Mammary epithelial cell (primary cell): ENCODE measurements at regions not wholly inside any gene's neighbourhood (a gene's known extent, or its start where the extent isn't known, plus 50 kb on each side); places are given as distances from the start of the nearest gene placed in this dataset.

Experiments used
- EZH2 ChIP-seq: IDR thresholded peaks from 2 replicates; pipeline ENCODE4 v1.6.1; 2012; ENCODE audit warnings: low read length, inconsistent platforms, borderline replicate concordance
- TF ChIP-seq, protein P1 (sequence below), 2 donors: IDR thresholded peaks in 1 of 2; conservative IDR thresholded peaks in 1 of 2; 2 replicates each; pipeline ENCODE4 v1.5.1; 2011 to 2012; ENCODE audit warnings: inconsistent platforms in 2 of 2, low read length in 2 of 2, mild to moderate bottlenecking in 2 of 2, control low read depth in 1 of 2, low read depth in 1 of 2; ENCODE audit not compliant: insufficient read depth in 1 of 2; ENCODE audit errors: extremely low read depth in 1 of 2

DNA sequence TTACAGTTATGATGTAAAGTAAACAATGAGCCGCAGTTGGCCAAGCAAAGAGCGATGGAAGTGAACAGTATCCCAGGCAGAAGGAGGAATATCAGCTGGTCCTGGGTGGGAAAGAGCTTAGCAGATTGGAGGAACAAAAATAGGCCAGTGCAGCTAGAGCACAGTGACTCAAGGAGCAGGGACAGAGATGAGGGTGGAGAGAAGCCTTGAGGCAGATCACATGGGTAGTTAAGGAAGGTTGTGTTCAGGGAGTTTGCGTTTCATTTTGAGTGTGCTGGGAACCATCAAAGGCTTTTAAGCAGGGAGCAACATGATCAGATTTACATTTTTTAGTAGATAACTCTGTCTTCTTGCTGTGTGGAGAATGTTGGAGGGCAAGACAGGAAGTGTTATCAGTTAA, 113.6 kb downstream of the OAT start:
- TF ChIP-seq, protein P1, sequence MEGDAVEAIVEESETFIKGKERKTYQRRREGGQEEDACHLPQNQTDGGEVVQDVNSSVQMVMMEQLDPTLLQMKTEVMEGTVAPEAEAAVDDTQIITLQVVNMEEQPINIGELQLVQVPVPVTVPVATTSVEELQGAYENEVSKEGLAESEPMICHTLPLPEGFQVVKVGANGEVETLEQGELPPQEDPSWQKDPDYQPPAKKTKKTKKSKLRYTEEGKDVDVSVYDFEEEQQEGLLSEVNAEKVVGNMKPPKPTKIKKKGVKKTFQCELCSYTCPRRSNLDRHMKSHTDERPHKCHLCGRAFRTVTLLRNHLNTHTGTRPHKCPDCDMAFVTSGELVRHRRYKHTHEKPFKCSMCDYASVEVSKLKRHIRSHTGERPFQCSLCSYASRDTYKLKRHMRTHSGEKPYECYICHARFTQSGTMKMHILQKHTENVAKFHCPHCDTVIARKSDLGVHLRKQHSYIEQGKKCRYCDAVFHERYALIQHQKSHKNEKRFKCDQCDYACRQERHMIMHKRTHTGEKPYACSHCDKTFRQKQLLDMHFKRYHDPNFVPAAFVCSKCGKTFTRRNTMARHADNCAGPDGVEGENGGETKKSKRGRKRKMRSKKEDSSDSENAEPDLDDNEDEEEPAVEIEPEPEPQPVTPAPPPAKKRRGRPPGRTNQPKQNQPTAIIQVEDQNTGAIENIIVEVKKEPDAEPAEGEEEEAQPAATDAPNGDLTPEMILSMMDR (conservative IDR thresholded peaks at IDR 0.05 in 1 of 2, IDR thresholded peaks at IDR 0.05 in 1 of 2; ENCODE audit: extremely low read depth in 1 of 2, insufficient read depth in 1 of 2, low read depth in 1 of 2, low read length in 2 of 2) = no peak
- no peak for TF ChIP-seq EZH2
